HFF-Myc (cell line): ENCODE measurements at regions not wholly inside any gene's neighbourhood (a gene's known extent, or its start where the extent isn't known, plus 50 kb on each side); places are given as distances from the start of the nearest gene placed in this dataset.

Experiments used
- DNase-seq: peaks from one replicate; pipeline ENCODE4 v3.0.0-alpha.2; 2011; ENCODE audit warnings: low read depth; ENCODE audit errors: extremely low read depth
- H3K4me3 ChIP-seq: replicated peaks from 2 replicates; pipeline ENCODE4 v1.5.1; 2011; ENCODE audit warnings: low read depth, mild to moderate bottlenecking, control low read depth, low read length
- CTCF ChIP-seq: IDR thresholded peaks from 2 replicates; pipeline ENCODE4 v1.5.1; 2012; ENCODE audit warnings: mild to moderate bottlenecking, low read depth, low read length, control low read depth; ENCODE audit errors: missing control alignments

GRCh38 chr12:115455268-115455681 lies 771.3 kb upstream of the TBX3 start:
- TF ChIP-seq CTCF = no peak
- DNase-seq = no peak
- H3K4me3 ChIP-seq = no peak overlapping the region

DNA sequence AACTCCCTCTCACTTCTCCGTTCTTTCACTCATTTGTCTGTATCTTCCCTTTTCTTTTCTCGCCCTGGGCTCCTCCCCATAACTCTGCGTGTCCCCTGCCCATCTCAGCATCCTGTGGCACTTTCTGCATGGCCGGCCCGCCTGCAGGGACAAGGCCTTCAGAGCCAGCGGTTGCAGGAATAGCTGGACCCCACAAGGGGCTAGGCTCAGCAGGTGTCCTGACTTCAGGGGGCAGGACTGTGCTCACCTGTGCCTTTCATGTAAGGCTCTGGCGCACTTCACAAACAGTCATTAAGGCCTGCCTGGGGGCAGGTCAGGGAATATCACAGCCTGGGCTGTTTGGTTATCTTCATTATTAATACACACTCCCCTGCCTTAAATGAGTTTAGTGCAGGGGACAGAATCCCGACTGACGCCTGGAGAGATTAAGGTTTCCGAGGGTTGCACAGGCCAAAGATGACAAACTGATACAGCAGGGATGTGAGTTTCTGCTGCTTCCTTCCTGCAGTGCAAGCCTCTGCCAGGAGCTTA lies 768.8 kb upstream of the TBX3 start:
- no peak overlapping the region for H3K4me3 ChIP-seq
- no peak for TF ChIP-seq CTCF
- DNase-seq = no peak

DNA sequence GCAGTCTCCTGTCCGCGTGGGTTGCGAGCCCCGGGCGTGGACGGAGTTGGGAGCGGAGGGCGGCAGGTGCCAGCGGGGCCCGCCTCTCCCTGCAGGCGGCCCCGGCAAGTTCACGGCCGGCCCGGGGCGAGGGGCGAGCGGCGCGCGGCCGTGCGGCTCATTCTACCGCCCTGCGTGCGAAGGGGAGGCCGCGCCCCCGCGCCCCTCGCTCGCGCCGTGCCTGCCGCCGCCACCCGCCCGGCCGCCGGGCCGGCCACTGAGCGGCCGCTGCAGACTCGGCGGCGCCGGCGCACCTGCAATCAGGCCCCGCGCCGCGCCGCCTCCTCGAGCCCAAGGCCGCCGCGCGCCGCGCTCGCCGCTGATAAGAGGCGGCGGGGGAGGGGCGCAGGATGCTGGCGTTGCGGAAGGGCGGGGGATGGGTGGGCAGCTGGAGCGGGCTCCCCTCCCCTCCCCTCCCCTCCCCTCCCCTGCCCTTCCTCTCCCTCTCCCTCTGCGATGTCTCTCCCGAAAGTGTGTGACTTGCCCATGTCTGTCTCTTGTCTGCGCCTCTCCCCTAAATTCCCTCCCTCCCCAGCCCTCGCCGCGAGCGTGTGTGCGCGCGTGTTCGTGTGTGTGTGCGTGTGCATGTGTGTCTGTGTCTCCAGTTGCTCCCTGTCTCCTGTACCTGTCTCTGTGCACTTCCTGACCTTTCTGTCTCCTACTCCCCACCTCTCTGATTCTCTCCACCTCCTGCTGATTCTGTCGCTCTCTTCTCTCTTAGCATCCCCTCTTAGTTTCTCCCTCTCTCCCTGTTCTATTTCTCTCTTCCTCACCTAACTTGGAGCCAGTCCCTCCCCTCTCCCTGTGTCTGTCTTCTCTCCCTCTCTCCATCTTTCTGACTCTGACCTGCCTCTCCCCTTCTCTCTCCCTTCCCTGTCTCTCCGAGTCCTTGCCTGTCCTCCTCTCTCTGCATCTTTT lies 768.1 kb upstream of the TBX3 start:
- no peak for DNase-seq
- TF ChIP-seq CTCF = no peak
- H3K4me3 ChIP-seq = peak overlapping the region; percentile 23

DNA sequence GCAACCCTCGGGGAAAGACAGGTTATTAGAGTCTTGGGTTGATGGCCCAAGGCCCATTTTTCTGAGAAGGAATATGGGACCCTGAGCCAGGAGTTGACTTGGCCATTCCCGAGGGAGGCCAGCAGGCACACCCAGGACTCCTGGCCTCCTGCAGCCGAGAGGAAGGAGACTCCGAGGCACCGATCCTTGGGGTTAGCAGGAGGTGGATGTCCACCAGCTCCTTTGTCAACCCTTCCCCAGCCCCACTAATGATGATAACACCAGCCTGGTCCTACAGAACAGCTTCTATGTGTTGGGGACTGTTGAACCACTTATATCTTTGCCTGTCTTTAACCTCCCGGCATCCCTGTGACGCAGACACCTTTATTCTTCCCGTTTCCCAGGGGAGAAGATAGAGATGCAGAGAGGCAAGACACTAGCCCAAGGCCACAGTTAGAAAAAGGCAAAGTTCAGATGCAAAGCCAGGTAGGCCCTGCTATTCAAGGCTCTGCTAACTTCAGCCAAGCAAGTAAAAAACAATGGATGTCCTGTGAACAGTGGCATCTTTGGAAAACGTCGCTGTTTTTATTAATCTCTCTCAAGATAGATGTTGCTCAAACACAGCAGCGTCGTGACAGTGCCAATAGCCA lies 767.3 kb upstream of the TBX3 start:
- TF ChIP-seq CTCF = no peak
- DNase-seq = no peak
- H3K4me3 ChIP-seq = peak overlapping the region; percentile 23

DNA sequence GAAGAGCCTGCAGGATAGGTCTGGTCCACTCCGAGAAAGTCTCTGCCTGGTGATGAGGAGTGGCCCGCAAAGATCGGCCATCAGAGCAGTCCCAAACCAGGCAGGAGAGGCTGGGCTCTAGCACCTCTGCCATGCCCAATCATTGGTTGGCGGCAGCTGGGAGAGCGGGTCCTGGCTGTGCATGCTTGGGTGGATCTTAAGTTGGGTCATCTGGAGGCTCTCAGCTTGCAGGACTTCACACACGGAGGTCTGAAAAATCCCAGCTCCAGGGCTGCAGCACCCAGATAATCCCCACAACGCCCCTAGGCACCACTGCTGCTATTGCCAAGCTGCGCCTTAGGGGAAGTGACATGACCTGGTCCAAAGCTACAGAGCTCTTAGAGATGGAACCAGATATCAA lies 766.7 kb upstream of the TBX3 start:
- no peak for TF ChIP-seq CTCF
- no peak overlapping the region for H3K4me3 ChIP-seq
- no peak for DNase-seq

DNA sequence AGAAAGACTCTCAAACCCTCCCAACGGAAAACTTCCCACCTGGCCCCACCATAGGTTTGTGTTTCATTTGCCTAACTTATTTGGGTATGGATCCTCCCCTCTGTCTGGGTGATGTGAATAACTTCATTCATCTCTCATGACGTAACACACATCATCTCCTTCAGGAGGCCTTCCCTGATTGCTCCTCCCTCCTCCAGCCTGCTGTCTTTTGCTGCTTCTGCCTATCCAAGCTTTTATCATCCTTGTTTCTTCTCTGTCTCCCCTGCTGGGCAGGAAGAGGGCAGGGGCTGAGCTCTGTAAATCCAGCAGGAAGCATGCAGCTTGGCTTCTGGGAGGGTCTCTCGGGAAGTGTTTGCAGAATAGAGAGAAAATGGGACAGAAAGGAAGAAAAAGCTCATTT lies 766.0 kb upstream of the TBX3 start:
- no peak overlapping the region for H3K4me3 ChIP-seq
- TF ChIP-seq CTCF = no peak
- no peak for DNase-seq
